ENCODE measurements at regions not wholly inside any gene's neighbourhood (a gene's known extent, or its start where the extent isn't known, plus 50 kb on each side); places are given as distances from the start of the nearest gene placed in this dataset.
A peak's percentile ranks its signal among the peaks of the same experiment; 100 is the strongest.
"Not testable (repeated sequence)": the region's sequence is repeated elsewhere in the genome, so short reads cannot be mapped to it uniquely, and the experiment has no call there.

DNA sequence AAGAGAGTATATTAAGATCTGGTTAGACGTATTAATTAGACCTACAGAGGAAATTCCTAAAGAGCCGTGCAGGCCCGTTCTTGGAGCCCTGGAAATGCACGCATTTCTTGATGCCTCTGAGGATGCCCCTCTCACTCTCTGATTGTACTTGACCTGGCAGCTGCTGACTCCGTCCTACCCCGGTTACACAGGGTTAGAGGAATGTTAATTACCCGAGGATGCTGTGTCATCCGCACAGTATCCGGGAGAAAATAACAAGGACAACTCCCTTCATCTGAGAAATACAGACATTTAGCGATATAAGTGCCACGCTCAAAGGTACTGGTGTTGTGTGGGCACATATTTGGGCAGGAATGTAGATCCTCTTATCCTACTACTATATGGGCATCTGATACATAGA lies 404.6 kb upstream of the FAT1 start:
- peak; percentile 15 for DNase-seq (ENCODE audit: low read depth)

DNA sequence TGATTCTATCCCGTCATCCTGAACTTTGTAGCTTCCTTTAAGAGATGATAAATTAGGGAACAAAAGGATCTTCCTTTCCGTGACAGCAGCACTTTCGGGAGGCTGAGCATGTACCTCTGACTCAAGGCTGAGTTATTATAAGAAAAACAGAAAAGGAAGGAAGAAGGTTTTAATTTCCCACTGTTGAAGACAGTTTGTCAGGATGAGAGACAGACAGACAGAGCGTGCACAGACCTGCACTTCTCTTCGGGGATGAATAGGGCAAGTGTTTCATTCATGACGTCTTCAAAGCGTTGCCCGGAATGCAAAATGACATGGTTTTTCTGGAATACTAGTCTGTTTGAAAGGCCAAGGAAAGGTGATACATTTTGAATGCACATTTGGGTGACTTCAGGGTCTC lies 405.3 kb upstream of the FAT1 start:
- no peak for DNase-seq (ENCODE audit: low read depth)

DNA sequence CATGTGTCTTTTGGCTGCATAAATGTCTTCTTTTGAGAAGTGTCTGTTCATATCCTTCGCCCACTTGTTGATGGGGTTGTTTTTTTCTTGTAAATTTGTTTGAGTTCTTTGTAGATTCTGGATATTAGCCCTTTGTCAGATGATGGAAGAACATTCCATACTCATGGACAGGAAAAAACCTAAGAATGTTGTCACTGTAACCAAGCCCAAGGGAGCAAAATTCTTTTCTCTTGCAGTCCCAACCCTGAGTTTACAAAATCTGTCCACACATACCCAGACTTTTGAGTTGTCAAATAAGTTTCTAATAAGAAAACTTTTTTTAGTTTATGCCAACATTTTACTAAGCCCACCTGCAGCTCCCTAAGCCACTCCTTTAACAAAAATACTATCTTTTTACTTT lies 408.2 kb upstream of the FAT1 start:
- DNase-seq (ENCODE audit: low read depth): not testable (repeated sequence)

DNA sequence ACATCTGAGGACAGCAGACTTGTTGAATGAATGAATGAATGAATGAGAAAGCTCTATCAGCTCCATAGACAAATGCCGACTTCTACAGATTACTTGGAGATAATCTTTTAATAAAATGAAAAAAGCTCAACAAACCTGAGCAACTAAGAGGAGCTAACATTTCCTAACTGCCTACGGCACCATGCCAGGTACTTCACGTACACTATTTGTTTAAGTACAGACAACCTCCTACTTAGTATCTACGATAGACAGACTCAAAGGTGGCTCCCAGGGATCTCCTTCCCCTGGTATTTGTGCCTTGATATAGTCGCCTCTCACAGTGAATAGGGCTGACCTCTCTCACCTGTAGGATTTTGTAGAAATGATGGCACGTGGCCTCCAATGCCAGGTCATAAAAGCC lies 412.2 kb upstream of the FAT1 start:
- DNase-seq (ENCODE audit: low read depth): no peak

DNA sequence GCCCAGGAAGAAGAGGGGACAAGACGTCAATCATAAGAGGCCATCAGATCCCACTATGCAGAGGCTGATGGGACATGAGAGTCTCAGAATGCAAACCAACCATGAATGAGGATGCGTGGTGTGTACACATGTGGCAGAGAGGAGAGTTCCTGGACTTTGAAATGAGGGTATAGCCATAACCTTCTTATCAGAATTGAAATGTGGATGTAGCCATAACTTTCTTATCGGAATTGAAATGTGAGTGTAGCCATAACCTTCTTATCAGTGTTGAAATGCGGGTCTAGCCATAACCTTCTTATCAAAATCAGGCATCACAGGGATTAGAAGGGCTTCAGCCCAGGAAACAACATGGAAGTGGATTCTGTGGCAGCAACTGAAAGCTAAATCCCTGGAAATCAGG lies 415.5 kb upstream of the FAT1 start:
- DNase-seq (ENCODE audit: low read depth): no peak

DNA sequence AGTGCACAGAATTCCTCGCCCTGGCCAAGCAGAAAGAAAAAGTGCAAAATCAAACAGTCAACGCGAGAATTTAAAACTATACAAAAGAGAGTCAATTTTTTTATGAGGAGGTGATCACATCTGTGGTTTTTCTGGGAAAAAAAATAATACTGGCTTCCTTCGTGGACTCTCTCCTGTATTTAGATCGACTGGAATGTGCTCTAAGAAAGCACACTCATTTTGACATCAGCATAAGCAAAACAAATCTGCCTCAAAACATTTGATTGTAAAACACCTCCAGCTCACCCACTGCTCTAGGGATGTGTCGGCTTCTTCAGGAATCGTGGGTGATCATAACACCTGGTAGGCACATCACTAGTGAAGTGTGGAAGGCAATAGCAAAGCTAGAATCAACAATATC lies 417.4 kb upstream of the FAT1 start:
- no peak for DNase-seq (ENCODE audit: low read depth)

DNA sequence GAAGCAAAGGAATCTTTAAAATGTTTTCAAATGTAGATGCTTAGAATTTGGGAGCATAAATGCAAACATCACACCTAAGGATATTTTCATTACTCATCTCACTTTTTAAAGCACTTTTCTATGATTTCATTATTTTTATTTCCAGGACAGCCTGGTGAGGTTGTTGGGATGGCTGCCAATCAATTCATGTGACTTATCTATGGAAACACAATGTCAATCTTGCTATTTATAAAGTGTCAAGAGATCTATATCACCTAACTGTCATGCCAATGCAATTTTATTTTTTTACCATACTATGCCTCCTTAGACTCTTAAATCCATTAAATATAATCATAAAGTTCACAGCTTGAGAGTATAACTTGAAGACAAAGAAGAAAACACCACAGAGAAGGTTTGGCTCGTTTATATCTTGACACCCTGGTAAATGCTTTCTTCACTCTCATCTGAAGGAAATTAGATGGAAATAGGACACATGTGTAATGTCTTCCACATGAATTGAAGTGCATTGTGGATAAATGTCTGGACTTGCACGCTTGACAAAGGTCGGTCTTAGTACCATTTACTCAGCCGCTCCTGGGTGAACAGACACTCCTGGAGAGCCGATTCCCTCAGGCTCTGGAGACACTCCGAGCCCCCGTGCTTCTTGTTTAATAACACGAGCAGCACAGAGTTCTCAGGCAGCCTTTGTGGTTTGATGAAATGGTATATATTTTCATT lies 425.7 kb upstream of the FAT1 start:
- DNase-seq (ENCODE audit: low read depth): no peak

DNA sequence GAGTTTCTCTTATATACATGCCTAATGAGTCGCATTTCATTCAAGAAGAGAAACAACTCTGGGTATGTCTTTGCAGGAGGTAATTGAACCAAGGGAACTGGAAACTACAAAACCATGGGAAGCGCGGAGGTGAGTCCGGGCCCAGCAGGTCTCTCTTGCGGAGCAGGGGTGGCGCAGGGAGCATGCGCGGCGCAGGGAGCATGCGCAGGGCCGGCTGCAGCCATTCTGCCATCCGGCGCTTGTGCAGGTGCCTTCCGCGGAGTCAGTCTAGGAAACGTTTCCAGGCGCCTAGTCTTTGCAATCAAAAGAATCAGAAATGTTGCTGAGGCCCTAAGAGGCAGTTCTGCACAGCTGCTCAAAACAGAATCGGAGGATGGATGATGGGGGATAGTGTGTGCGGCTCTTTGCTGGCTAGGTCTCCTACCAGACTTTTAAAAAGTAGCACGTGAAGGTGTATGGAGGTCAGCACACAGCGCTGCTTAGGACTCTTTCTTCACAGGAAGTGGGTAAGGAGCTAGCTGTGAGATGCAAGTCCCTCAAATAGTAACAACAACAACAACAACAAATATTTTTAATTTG lies 433.8 kb upstream of the FAT1 start:
- DNase-seq (ENCODE audit: low read depth): no peak

DNA sequence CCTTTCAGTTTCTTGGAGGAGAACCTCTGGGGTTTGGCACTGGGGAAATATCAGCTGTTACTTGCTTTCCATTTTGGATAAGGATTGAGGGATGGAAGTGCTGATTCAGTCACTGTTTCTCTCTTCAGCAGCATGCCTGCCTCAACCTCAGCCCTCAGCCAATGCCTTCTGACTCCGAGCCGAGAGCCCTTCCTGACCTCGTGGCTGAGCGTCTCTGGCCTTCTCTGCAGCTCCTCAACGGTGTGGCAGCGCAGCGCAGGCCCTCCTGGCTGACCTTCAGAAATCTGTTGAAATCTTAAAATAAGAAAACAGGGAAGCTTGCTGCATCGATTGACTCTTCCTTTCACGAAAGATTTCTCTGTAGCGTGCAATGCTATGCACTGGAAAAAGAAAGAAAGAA lies 434.3 kb upstream of the FAT1 start:
- DNase-seq (ENCODE audit: low read depth): peak; percentile 30

DNA sequence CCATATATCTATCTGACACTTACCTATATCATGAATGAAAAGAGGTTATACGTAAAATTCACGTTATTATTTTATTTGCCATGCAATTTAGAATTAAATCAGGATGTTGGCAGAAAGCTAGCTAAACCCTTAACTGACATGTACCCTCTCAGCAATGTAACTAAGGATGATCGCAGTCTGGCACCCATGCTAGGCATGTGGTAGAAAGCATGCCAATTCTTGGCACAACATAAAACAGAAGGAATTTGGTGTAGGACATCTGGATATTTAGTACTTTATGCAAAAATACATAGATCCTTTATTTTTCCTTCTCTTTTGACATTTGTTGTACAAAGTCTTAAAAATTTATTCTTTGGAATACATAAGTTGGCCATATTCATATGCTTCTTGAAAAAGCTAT lies 436.8 kb upstream of the FAT1 start:
- DNase-seq (ENCODE audit: low read depth): no peak

DNA sequence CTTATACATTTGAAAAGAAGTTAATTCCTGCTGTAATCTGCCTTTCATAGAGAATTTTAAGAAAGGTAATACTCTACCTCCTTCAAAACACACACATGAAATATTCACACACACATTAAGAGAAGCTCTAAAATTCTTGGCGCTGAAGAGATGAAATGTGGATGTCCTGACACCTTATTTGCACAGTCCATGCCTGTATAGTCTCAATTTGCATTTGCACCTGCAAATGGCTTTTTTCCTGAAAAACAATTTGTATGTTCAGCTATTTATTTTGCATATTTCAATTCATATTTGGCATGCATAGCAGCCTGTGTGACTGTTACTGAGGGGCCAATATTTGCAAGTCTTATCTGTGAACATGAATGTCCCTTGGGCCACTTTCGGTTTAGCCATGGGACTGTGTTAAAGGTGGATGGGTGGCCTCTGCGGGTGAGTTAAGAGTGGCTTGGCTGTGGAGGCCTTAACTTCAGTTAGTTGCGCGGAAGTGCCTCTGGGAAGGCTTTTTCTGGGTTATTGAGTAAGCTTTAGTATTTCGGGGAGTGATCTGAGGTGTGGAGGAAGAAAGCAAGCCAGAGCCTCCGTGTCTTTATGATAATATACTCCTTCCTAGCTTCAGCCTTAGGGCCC lies 443.3 kb upstream of the FAT1 start:
- no peak for DNase-seq (ENCODE audit: low read depth)

DNA sequence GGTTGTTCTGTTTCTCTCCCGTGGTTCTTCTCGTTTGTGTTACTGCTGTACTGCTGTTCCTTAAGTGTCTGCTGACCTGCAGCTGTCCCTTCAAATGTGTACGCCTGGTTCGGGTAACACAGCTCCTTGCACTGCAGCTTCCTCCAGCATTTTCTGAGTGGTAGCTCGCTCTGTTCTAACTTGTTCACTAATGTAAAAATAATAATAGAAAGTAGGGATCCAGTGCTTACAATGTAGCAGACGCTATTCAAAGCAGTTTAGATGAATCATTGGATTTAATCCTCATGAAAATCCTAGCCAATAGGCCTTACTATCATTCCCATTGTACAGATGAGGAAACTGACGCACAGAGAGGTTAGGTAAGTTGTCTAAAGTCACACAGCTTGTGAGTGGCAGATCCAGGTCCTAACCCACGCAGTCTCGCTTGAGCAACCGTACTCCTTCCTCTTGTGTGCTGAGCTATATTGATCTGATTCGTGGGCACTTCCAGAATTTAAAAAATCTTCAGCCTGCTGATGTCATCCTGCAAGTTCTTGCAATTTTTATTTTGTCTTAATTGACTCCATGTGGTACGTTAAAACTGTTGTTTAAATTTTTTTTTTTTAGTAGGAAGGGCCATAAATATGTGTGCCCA lies 448.2 kb upstream of the FAT1 start:
- peak; percentile 90 for DNase-seq (ENCODE audit: low read depth)

DNA sequence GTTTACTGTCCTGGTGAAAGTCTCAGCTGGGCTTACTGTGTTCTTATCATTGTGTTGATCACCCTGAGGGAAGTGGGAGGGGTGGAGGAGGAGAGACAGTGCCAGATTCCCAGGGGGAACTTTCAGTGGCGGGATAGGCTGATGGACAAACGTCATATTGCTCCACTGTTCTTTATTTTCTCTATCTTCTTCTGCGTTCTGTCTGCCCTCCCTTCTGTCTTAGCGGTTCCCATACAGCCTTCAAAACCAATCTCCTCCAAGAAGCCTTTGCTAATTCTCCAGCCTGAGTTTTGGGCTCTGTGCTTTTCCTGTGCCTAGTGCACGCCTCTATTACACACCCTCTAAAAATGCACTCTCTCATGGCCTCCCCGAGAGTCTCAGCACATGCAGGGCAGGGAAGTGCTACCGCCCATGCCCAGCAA lies 448.7 kb upstream of the FAT1 start:
- peak; percentile 91 for DNase-seq (ENCODE audit: low read depth)

DNA sequence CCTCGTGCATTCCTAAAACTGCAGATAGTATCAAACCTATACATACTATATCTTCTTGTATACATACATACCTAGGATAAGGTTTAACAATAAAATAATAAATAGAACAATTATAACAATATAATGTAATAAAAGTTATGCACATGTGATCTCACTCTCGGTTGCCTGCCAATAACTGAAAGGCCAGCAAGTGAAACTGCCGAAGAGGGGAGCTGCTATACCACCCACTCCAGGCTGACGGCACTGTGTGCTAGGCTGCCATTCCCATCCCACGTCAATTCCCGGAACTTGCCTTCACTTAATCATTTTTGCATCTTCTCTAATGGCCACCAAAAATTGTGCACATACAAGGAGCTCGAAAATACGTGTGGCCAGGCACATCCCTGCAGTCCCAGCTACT lies 451.1 kb upstream of the FAT1 start:
- DNase-seq (ENCODE audit: low read depth): no peak

DNA sequence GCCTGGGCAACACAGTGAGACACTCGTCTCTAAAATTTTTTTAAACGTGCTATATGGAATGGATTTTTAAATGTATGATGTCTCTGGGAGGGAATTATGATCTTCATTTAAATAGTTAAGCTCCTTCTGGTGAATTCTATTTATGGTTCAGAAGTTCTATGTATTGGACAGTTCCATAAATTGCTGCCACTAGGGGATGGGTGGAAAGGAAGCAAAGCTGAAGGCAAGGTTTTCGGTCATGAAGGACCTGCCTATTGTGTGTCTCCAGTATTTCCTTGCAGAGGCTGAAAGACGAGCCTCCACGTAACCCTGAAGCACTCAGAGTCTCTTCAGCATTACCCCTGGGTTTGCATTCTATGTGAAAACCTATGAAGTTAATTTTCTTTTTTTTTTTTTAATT lies 451.5 kb upstream of the FAT1 start:
- DNase-seq (ENCODE audit: low read depth): no peak

DNA sequence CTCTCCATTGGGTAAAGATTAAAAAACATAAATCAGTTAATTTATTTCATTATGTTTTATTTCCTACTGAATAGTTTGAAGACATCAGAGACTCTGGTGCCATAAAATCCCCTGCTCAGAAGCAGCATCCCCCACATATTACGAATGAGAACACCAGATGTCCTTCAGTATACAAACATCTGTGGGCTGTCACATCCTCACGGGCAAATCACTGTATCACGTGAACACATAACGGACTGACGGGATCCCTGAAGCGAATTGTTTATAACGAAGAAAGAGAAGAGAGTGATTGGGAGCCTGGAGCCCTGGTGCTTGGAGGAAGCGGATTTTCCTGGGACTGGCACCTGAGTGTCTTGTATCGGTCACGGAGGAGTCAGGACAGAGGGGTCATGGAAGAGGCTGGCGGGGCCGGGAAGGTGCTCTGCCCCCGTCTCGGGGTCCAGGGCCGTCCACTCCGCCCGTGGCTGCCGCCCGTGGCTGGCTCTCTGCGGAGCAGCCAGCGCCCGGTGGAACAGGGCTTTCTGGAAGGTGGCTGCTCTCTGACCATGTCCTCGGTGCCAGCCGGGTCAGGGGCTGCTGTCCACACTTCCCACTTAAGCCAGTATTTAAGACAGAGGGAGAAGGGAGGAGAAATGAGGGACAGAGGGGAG lies 452.7 kb upstream of the FAT1 start:
- DNase-seq (ENCODE audit: low read depth): no peak

DNA sequence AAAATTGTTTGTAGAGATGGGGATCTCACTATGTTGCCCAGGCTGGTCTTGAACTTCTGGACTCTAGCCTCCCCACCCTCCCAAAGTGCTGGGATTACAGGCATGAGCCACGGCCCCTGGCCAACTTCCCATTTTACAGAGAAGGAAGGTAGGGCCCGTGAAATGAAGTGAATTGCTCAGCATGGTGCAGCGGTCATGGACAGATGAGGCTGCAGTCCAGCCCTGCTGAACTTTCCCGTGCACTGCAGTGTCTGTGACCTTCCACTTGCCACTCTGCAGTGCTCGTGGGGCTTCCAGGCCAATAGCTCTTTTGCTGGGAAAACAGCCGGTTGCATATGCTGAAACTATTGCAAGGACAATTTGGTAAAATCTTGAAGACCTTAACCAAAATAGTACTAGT lies 454.4 kb upstream of the FAT1 start:
- no peak for DNase-seq (ENCODE audit: low read depth)

DNA sequence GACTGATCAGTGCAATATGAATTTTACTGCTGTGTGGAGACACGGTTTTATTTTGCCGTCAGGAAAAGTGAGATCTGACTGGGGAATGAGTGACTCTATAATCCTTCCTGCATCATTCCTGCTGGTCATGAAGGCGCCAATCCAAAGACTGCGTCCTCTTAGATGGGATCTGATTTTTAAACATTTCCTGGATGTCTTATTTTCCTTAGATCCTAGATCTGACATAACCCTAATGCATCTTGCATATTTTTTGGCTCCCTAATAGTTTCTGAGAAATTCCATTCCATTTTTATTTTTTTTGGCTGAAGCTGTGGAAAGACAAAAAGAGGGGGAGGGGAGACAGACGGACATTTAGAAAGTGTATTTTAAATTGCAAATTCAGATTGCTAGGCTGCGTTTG lies 454.9 kb upstream of the FAT1 start:
- no peak for DNase-seq (ENCODE audit: low read depth)

DNA sequence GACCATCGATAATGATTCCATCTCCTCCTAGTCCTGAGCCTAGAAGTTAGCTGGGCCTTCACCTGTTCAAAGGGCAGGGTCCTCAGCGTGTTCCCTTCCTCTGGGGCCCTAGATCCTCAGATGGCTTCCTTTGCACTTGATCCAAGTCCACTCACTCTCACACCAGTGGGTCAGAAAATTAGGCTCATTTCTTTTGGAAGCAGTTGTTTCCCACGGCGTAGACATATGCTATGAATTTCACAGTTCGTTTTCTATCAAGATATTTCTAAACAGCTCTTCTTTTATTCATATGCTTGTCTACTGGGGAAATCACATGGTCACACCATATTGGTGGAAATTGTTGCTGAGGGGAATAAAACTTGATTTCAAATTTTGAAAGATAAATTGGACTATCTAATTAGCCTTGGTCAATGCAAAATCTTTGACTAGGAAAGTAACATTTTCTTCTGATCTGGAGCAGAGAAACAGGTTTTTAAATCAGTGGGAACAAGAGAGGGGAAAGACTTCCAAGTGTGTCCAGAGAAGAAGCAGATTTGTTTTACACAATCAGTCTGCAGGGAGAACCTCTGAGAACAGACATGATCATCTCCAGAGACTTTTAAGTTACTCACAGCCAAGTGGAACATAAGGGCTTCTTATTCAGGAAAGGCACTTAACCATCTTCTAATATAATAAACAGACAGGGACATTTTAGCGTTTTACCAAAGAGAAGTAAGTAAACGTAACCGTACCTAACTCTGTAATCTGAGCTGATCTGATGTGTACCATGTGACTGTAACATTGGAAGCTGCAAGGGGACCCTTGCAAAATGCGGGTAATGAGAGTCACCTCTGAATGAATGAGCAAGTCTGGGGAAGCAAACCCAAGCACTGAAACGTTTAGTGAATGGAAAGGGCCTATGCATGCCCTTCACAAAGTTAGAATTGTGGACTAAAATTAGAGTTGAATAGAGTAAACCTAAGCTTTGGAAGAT lies 455.7 kb upstream of the FAT1 start:
- DNase-seq (ENCODE audit: low read depth): peak; percentile 11

DNA sequence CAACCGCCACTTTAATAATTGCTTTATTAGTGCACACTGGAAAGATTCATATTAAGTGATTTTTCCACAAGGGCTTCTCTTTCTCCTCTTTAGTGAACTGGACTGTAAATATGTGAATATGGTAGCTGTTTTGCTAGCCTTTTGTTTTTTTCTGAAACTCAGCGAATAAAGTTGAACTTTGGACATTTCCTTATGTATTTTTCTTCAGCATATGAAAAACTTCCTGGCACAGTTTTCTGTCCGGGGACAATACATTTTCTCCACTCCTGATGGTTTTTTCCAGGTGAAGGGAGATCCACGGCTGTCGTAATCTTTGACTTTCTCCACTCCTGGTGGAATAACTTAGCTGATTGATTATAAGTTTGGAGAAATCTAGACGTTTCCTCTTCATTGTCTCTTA lies 457.4 kb upstream of the FAT1 start:
- DNase-seq (ENCODE audit: low read depth): no peak

DNA sequence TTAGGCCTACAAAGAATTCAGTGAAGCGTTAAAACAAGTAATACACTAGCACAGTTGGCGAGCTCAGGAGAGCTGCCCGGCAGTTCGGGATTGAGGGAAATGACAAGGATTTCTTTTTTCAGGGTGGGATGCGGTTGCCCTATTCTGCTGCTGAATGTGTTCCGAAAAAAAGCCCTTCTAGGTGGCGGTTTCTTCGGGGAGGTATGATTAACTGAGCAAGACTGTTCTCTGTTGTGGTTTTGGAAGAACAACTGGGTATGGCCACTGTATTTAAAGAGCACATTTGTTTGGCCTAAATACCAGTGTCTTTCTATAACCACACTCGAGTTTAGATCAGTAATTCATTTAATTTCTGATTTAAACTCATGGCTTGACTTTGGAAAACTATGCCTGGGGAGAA lies 459.7 kb upstream of the FAT1 start:
- no peak for DNase-seq (ENCODE audit: low read depth)

DNA sequence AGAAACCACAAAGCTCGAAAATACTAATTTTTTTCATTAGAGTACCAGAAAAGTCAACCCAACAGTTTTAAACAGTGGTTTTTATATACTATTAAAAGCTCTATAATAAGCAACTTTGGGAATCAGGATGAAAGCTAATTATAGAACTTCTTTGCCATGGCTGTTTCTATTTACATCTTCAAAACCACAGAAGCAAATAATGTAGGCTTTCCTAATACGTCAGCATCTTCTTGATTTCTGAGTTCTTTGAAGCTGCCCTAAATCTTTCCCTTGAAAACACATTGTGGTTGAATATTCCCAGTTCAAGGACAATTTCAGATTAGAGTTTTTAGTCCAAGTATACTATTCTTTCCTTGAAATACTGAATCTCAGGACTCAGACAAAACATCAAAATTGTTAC lies 460.2 kb upstream of the FAT1 start:
- peak; percentile 24 for DNase-seq (ENCODE audit: low read depth)
